ENCODE measurements at regions not wholly inside any gene's neighbourhood (a gene's known extent, or its start where the extent isn't known, plus 50 kb on each side); places are given as distances from the start of the nearest gene placed in this dataset.
A peak's percentile ranks its signal among the peaks of the same experiment; 100 is the strongest.

DNA sequence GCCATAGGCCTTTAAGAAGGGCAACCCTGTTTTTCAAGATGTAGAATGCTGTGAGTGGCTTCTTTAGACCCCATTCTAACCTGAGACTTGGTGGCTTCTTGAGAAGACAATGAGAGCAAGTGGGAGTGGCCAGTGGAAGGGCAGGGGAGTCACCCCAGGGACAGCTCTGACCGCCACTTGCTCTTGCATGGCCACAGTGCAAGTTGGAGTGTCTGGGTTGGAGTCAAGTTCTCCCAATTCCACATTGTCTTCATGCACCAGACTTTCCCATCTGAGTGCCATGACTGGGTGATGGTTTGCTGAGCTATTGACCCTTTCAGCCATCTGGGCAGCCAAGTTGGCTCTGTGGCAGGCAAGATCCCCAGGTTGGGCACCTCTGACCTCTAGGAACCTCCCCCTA, 148.0 kb upstream of the SKOR2 start:
- no peaks in the 10 kb centered on the region for H3K36me3 Mint-ChIP-seq
- H4K20me1 ChIP-seq (ENCODE audit: insufficient read depth, low read length), result no peaks in the 10 kb centered on the region
- H3K36me3 ChIP-seq (replicated peaks in 1 of 2; ENCODE audit: control insufficient read depth in 1 of 2, insufficient read depth in 2 of 2, low read length in 2 of 2), result no peaks in the 10 kb centered on the region
- peaks cover 0 to 2% (median 0%) of the 10 kb centered on the region in 3 donors for H3K27me3 Mint-ChIP-seq (ENCODE audit: low read depth in 3 of 3)
- WGBS (ENCODE audit: insufficient coverage), result 100% methylated on average over 1 of the region's 1 CpG
- no peak overlapping the region for H3K27ac ChIP-seq (ENCODE audit: low read depth in 1 of 2, low read length in 2 of 2)
- no peak overlapping the region for H3K27ac Mint-ChIP-seq
- H2AFZ ChIP-seq (ENCODE audit: insufficient read depth, low read depth, low read length, poor library complexity, severe bottlenecking), result no peak overlapping the region
- no peaks in the 10 kb centered on the region for H3K27me3 ChIP-seq (ENCODE audit: control insufficient read depth in 2 of 2, insufficient read depth in 2 of 2, low read length in 2 of 2)
- no peak overlapping the region for H3K4me2 ChIP-seq (replicated peaks; ENCODE audit: extremely low read depth, low read length, poor library complexity, severe bottlenecking)
- peaks cover 0 to 7% (median 2%) of the 10 kb centered on the region in 7 donors for H3K9me3 Mint-ChIP-seq
- TF ChIP-seq, protein P1, sequence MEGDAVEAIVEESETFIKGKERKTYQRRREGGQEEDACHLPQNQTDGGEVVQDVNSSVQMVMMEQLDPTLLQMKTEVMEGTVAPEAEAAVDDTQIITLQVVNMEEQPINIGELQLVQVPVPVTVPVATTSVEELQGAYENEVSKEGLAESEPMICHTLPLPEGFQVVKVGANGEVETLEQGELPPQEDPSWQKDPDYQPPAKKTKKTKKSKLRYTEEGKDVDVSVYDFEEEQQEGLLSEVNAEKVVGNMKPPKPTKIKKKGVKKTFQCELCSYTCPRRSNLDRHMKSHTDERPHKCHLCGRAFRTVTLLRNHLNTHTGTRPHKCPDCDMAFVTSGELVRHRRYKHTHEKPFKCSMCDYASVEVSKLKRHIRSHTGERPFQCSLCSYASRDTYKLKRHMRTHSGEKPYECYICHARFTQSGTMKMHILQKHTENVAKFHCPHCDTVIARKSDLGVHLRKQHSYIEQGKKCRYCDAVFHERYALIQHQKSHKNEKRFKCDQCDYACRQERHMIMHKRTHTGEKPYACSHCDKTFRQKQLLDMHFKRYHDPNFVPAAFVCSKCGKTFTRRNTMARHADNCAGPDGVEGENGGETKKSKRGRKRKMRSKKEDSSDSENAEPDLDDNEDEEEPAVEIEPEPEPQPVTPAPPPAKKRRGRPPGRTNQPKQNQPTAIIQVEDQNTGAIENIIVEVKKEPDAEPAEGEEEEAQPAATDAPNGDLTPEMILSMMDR (IDR thresholded peaks at IDR 0.05), result no peak
- peaks cover 0 to 3% of the 10 kb centered on the region in 2 donors for H3K9me3 ChIP-seq (replicated peaks in 1 of 2; ENCODE audit: control insufficient read depth in 1 of 2, insufficient read depth in 1 of 2, low read length in 2 of 2)
- no peak for DNase-seq
- no peak overlapping the region for H3K9ac ChIP-seq (ENCODE audit: insufficient read depth, low read length, poor library complexity, severe bottlenecking)
- no peak overlapping the region for H3K4me3 ChIP-seq (replicated peaks in 1 of 3; ENCODE audit: low read depth in 2 of 3, low read length in 3 of 3)
- no peaks in the 10 kb centered on the region for H3K4me1 Mint-ChIP-seq
- H3K4me3 Mint-ChIP-seq, result no peak overlapping the region
- no peaks in the 10 kb centered on the region for H3K79me2 ChIP-seq (ENCODE audit: insufficient read depth, low read length)
- no peaks in the 10 kb centered on the region for H3K4me1 ChIP-seq (ENCODE audit: control insufficient read depth in 1 of 2, insufficient read depth in 2 of 2, low read length in 2 of 2)
- intact Hi-C loops (cut with micrococcal nuclease), result no loop called here

DNA sequence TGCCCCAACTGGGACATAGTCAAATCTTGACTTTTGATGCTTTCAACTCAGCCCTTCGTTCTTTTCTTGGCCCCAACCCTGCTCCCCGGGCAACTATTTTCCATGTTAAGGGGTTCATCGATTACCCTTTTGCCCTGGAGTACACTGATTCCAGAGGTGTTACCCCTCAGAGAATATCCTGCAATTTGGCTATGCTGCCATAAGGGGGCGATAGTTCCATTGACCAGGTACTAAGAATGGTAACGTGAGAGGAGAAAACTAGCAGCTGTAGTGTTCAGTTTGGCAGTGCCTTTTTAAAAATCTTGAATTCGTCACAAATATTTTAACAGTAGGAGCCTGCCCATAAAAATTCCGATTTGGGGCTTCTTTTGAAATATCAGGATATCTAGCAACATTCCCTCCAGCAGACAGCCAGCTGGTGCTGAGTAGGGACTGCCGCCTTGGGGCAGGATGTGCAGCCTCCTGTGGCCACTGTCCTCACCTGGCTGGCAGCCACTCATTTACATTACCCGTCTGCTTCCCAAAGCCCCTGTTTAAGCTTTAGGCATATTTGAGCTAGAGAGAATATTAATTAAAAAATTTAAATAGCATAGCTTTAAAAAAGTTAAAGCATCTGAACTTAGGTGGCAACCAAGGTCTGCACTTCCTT, 146.3 kb upstream of the SKOR2 start:
- H3K9me3 Mint-ChIP-seq, result peaks cover 0 to 7% (median 2%) of the 10 kb centered on the region in 7 donors
- WGBS (ENCODE audit: insufficient coverage), result 40% methylated on average over 4 of the region's 9 CpGs
- intact Hi-C loops (cut with micrococcal nuclease), result no loop called here

More for the DNA sequence above, 146.3 kb upstream of the SKOR2 start:
- H3K4me1 Mint-ChIP-seq, result no peaks in the 10 kb centered on the region
- Histone ChIP-seq H3K4me2 (replicated peaks; ENCODE audit: extremely low read depth, low read length, poor library complexity, severe bottlenecking) (no peak overlapping the region), H3K9me3 (replicated peaks in 1 of 2; ENCODE audit: control insufficient read depth in 1 of 2, insufficient read depth in 1 of 2, low read length in 2 of 2) (peaks cover 0 to 3% of the 10 kb centered on the region in 2 donors), H3K27ac (ENCODE audit: low read depth in 1 of 2, low read length in 2 of 2) (no peak overlapping the region), H3K27me3 (ENCODE audit: control insufficient read depth in 2 of 2, insufficient read depth in 2 of 2, low read length in 2 of 2) (no peaks in the 10 kb centered on the region), H3K4me3 (replicated peaks in 1 of 3; ENCODE audit: low read depth in 2 of 3, low read length in 3 of 3) (no peak overlapping the region), H3K79me2 (ENCODE audit: insufficient read depth, low read length) (no peaks in the 10 kb centered on the region), H4K20me1 (ENCODE audit: insufficient read depth, low read length) (no peaks in the 10 kb centered on the region), H3K9ac (ENCODE audit: insufficient read depth, low read length, poor library complexity, severe bottlenecking) (no peak overlapping the region), H3K4me1 (ENCODE audit: control insufficient read depth in 1 of 2, insufficient read depth in 2 of 2, low read length in 2 of 2) (no peaks in the 10 kb centered on the region), H2AFZ (ENCODE audit: insufficient read depth, low read depth, low read length, poor library complexity, severe bottlenecking) (no peak overlapping the region), H3K36me3 (replicated peaks in 1 of 2; ENCODE audit: control insufficient read depth in 1 of 2, insufficient read depth in 2 of 2, low read length in 2 of 2) (no peaks in the 10 kb centered on the region)
- H3K4me3 Mint-ChIP-seq, result no peak overlapping the region
- no peak overlapping the region for H3K27ac Mint-ChIP-seq
- no peak for DNase-seq
- H3K27me3 Mint-ChIP-seq (ENCODE audit: low read depth in 3 of 3), result peaks cover 0 to 2% (median 0%) of the 10 kb centered on the region in 3 donors
- TF ChIP-seq, protein P1 (IDR thresholded peaks at IDR 0.05), result peak; percentile 17
- H3K36me3 Mint-ChIP-seq, result no peaks in the 10 kb centered on the region
